Activated CD8-positive, alpha-beta T cell treated with anti-CD3 and anti-CD28 coated beads for 36 hours (primary cell): ENCODE measurements at regions not wholly inside any gene's neighbourhood (a gene's known extent, or its start where the extent isn't known, plus 50 kb on each side); places are given as distances from the start of the nearest gene placed in this dataset.
"Not testable (repeated sequence)": the region's sequence is repeated elsewhere in the genome, so short reads cannot be mapped to it uniquely, and the experiment has no call there.

ENCODE experiments used
- ATAC-seq: fragments of 200-7000 bp; cut with Tn5 transposase; one replicate; pipeline ENCODE4 v1.10.0; 2021; ENCODE audit warnings: mild to moderate bottlenecking, moderate library complexity
- CTCF ChIA-PET: fragments of 350-600 bp; sonication (Branson Sonifier 250); formaldehyde crosslinking; loops from one replicate; lab custom pipeline; 2021; ENCODE audit warnings: antibody characterized with exemption; lab: Charles Lee
- POLR2A ChIA-PET: fragments of 350-600 bp; sonication (Branson Sonifier 250); formaldehyde crosslinking; loops from one replicate; lab custom pipeline; 2021; ENCODE audit warnings: antibody characterized with exemption; lab: Charles Lee
- DNase-seq: peaks from one replicate; pipeline ENCODE4 v3.0.0-alpha.2; 2020
- H3K27ac Mint-ChIP-seq: one replicate; pipeline ENCODE4 v1.8.0; 2021; ENCODE audit warnings: mild to moderate bottlenecking, mixed read lengths
- H3K27me3 Mint-ChIP-seq: one replicate; pipeline ENCODE4 v1.8.0; 2021; ENCODE audit warnings: mixed read lengths
- H3K36me3 Mint-ChIP-seq: one replicate; pipeline ENCODE4 v1.8.0; 2021; ENCODE audit warnings: low read depth, mixed read lengths
- H3K4me1 Mint-ChIP-seq: one replicate; pipeline ENCODE4 v1.8.0; 2021; ENCODE audit warnings: low read depth, mixed read lengths
- H3K4me3 Mint-ChIP-seq: one replicate; pipeline ENCODE4 v1.8.0; 2021; ENCODE audit warnings: mild to moderate bottlenecking, moderate library complexity, mixed read lengths
- H3K9me3 Mint-ChIP-seq: one replicate; pipeline ENCODE4 v1.8.0; 2021; ENCODE audit warnings: mixed read lengths
- intact Hi-C: fragments of 100-400 bp; cut with micrococcal nuclease; formaldehyde crosslinking; loops from one replicate; pipeline ENCODE4 v1.10.0; 2022
- TF ChIP-seq, protein P1 (sequence below): fragments of 200-600 bp; IDR thresholded peaks from one replicate; pipeline ENCODE4 v1.8.0; 2022; ENCODE audit warnings: antibody characterized with exemption, mild to moderate bottlenecking

DNA sequence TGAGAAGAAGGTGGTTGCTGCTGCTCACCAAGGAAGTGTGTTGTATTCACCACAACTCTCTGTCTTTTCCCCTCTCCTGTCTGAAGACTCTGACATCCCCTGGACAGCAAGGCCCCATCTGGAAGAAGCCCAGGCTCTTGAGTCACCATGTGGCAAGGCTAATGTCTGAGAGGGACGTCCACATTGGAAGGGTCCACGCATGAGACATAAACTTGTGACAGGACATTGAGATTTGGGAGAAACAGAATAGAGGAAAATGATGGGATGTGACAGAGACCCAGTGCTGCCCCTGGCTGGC, 176.5 kb downstream of the IRF8 start:
- CTCF ChIA-PET = interaction anchor here (1.0 to 1.3 kb wide), 2 partner anchors 25 to 443 kb away, joined by 3 to 5 read pairs; no protein-coding TSS in a partner anchor
- POLR2A ChIA-PET = no interaction called here
- Mint-ChIP-seq H3K27ac (no peak overlapping the region), H3K4me1 (no peaks in the 10 kb centered on the region), H3K36me3 (no peaks in the 10 kb centered on the region), H3K4me3 (no peak overlapping the region), H3K9me3 (no peaks in the 10 kb centered on the region), H3K27me3 (peaks cover 22% of the 10 kb centered on the region)
- TF ChIP-seq, protein P1, sequence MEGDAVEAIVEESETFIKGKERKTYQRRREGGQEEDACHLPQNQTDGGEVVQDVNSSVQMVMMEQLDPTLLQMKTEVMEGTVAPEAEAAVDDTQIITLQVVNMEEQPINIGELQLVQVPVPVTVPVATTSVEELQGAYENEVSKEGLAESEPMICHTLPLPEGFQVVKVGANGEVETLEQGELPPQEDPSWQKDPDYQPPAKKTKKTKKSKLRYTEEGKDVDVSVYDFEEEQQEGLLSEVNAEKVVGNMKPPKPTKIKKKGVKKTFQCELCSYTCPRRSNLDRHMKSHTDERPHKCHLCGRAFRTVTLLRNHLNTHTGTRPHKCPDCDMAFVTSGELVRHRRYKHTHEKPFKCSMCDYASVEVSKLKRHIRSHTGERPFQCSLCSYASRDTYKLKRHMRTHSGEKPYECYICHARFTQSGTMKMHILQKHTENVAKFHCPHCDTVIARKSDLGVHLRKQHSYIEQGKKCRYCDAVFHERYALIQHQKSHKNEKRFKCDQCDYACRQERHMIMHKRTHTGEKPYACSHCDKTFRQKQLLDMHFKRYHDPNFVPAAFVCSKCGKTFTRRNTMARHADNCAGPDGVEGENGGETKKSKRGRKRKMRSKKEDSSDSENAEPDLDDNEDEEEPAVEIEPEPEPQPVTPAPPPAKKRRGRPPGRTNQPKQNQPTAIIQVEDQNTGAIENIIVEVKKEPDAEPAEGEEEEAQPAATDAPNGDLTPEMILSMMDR = no peak
- DNase-seq (no peak), ATAC-seq (no peak)
- intact Hi-C loops = no loop called here

DNA sequence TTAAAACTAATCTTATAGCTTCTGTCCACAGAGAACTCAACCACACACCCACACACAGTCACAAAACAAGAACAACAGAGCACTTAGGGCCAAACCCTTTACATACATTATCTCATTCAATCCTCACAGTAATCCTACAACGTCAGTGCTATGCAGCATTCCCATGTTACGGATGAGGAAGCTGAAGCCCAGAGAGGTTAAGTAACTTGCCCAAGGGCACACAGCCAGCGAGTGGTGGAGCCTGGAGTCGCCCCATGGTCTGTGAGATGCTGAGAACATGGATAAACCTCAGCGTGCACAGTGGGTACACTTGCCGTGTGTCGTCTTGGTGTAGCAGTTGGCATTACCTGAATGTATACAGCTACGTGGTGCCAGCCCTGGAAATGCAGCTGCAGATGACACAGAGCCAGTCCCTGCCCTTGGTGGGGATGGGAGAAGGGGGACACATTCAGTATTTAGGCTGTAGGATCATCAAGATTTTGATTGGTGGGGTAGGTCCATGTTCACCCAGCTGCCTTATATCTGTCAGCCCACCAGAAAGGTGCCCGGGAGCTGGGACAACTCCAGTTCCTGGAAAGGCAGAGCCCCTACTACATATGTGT, 177.0 kb downstream of the IRF8 start:
- Mint-ChIP-seq H3K27me3 (peaks cover 22% of the 10 kb centered on the region), H3K9me3 (no peaks in the 10 kb centered on the region), H3K36me3 (no peaks in the 10 kb centered on the region), H3K4me3 (no peak overlapping the region), H3K4me1 (no peaks in the 10 kb centered on the region), H3K27ac (no peak overlapping the region)
- ChIA-PET POLR2A (interaction anchor here (0.9 kb wide), 1 partner anchor 11 kb away, joined by 3 read pairs; no protein-coding TSS in a partner anchor), CTCF (interaction anchor here (1.0 to 1.3 kb wide), 2 partner anchors 25 to 442 kb away, joined by 3 to 5 read pairs; no protein-coding TSS in a partner anchor)
- intact Hi-C loops = no loop called here
- ATAC-seq (no peak), DNase-seq (no peak)
- TF ChIP-seq, protein P1 = no peak

DNA sequence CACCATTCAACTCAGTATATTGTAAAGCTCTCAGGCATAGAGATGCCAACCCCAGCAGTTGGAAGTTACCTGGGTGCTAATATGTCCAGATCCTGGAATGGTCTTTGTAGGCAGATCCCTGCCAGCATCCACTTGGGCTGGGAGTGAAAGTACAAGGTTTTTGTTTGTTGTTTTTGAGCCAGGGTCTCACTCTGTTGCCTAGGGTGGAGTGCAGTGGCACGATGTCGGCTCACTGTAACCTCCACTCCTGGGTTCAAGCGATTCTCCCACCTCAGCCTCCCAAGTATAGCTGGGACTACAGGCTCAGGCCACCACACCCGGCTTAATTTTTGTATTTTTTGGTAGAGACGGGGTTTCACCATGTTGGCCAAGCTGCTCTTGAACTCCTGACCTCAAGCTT, 177.6 kb downstream of the IRF8 start:
- Mint-ChIP-seq H3K27me3 (peaks cover 22% of the 10 kb centered on the region), H3K36me3 (no peaks in the 10 kb centered on the region)
- no peak for DNase-seq

DNA sequence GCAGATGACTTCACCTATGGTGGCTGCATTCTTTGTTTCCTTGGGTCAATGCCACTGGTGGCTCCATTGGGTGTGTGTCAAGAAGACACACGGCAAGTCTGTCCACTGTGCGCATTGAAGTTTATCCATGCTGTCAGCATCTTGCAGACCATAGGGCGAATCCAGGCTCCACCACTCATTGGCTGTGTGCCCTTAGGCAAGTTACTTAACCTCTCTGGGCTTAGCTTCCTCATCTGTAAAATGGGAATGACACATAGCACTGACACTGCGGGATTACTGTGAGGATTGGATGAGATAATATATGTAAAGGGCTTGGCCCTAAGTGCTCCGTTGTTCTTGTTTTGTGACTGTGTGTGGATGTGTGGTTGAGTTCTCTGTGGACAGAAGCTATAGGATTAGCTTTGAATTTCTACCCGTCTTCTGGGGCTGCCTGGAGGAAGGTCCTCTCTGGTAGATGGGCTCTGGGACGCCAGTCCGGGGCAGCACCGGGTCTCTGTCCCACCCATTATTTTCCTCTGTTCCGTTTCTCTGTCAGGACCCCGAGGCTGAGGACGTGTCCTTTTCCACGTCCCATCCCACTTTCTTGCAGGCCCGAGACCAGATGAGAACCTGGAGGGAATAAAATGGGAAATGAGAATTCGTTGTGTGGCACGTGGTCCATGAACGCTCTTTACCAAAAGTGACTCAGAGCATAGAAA, 178.4 kb downstream of the IRF8 start:
- Mint-ChIP-seq H3K36me3 (no peaks in the 10 kb centered on the region), H3K9me3 (no peaks in the 10 kb centered on the region), H3K4me1 (no peaks in the 10 kb centered on the region), H3K27me3 (peaks cover 15% of the 10 kb centered on the region), H3K27ac (no peak overlapping the region), H3K4me3 (no peak overlapping the region)
- ChIA-PET CTCF (no interaction called here), POLR2A (no interaction called here)
- intact Hi-C loops = no loop called here
- TF ChIP-seq, protein P1 = no peak
- no peak for ATAC-seq
- DNase-seq = no peak

More for the DNA sequence above, 177.6 kb downstream of the IRF8 start:
- TF ChIP-seq, protein P1 = no peak
- Mint-ChIP-seq H3K4me1 (no peaks in the 10 kb centered on the region), H3K9me3 (no peaks in the 10 kb centered on the region), H3K4me3 (no peak overlapping the region), H3K27ac (no peak overlapping the region)
- ChIA-PET POLR2A (interaction anchor here (0.9 kb wide), 1 partner anchor 11 kb away, joined by 3 read pairs; no protein-coding TSS in a partner anchor), CTCF (interaction anchor here (1.0 to 1.3 kb wide), 2 partner anchors 26 to 442 kb away, joined by 3 to 5 read pairs; no protein-coding TSS in a partner anchor)
- intact Hi-C loops = no loop called here
- no peak for ATAC-seq

DNA sequence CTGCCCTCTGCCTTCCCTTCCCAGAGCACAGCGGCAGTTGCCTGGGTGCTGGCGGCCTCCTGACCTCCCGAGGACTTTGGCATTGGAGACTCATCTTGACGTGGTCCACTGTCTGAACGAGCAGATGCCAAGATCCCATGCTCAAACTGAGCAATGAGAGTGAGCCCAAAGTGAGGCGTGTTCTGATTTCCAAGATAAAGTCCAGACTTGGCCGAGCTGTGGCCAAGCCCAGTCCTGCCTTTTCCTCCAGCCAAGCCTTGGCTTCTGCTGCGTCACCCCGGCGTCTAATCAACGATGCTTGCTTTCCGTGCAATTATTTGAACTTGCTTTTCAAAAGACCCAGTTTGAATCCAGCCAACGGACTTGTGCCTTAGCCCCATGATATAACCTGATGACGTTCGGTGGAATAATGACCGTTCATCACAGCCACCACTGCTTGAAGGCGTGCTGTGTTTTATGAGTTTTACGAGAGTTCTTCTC, 179.2 kb downstream of the IRF8 start:
- intact Hi-C loops = no loop called here
- ATAC-seq = no peak
- peaks cover 11% of the 10 kb centered on the region for H3K27me3 Mint-ChIP-seq
- ChIA-PET CTCF (no interaction called here), POLR2A (no interaction called here)
- no peaks in the 10 kb centered on the region for H3K36me3 Mint-ChIP-seq
- H3K4me3 Mint-ChIP-seq = no peak overlapping the region
- H3K9me3 Mint-ChIP-seq = no peaks in the 10 kb centered on the region
- no peak for DNase-seq
- H3K27ac Mint-ChIP-seq = no peak overlapping the region
- TF ChIP-seq, protein P1 = no peak
- no peaks in the 10 kb centered on the region for H3K4me1 Mint-ChIP-seq

DNA sequence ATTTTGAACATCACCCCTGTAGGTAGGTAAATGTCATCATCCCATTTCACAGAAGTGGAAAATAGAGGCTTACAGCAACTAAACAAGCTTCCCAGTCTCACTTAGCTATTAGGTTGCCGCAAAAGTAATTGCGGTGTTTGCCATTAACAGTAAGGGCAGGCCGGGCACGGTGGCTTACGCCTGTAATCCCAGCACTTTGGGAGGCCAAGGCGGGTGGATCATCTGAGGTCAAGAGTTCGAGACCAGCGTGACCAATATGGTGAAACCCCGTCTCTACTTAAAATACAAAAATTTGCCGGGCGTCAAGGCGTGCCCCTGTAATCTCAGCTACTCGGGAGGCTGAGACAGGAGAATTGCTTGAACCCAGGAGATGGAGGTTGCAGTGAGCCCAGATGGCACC, 179.7 kb downstream of the IRF8 start:
- DNase-seq, POLR2A ChIA-PET, H3K4me3 Mint-ChIP-seq, CTCF ChIA-PET, H3K9me3 Mint-ChIP-seq, intact Hi-C loops, H3K27ac Mint-ChIP-seq, H3K4me1 Mint-ChIP-seq, H3K36me3 Mint-ChIP-seq, ATAC-seq: not testable (repeated sequence)
- peaks cover 11% of the 10 kb centered on the region for H3K27me3 Mint-ChIP-seq
